Neutrophil (primary cell): ENCODE measurements at regions not wholly inside any gene's neighbourhood (a gene's known extent, or its start where the extent isn't known, plus 50 kb on each side); places are given as distances from the start of the nearest gene placed in this dataset.

Experiments
- H3K27ac ChIP-seq: fragments of 200-600 bp; sonication (generic); 2 replicates; pipeline ENCODE4 v1.5.1; 2016; ENCODE audit warnings: mild to moderate bottlenecking, moderate library complexity
- H3K27me3 ChIP-seq: fragments of 200-600 bp; sonication (generic); 2 replicates; pipeline ENCODE4 v1.6.0; 2016; ENCODE audit warnings: mild to moderate bottlenecking
- H3K36me3 ChIP-seq: fragments of 200-600 bp; sonication (generic); 2 replicates; pipeline ENCODE4 v1.5.1; 2017
- H3K4me1 ChIP-seq, 2 experiments: fragments of 200-600 bp in 1 of 2; sonication (generic) in 1 of 2; 1 replicate in 1 of 2; 2 replicates in 1 of 2; pipeline versions ENCODE4 v1.5.1 to v1.6.1; 2013 to 2016; ENCODE audit warnings: low read depth in 1 of 2, low read length in 1 of 2, mild to moderate bottlenecking in 1 of 2, moderate library complexity in 1 of 2; ENCODE audit not compliant: control insufficient read depth in 1 of 2, insufficient read depth in 1 of 2
- H3K4me3 ChIP-seq, 2 experiments: fragments of 200-600 bp in 1 of 2; sonication (generic) in 1 of 2; 1 replicate in 1 of 2; 2 replicates in 1 of 2; pipeline ENCODE4 v1.5.1; 2013 to 2016; ENCODE audit warnings: low read depth in 1 of 2, low read length in 1 of 2, mild to moderate bottlenecking in 1 of 2, moderate library complexity in 1 of 2
- H3K9me3 ChIP-seq: fragments of 200-600 bp; sonication (generic); 2 replicates; pipeline ENCODE4 v1.5.1; 2016
- TF ChIP-seq, protein P1 (sequence below): fragments of 200-600 bp; sonication (generic); IDR thresholded peaks from 2 replicates; pipeline ENCODE4 v1.5.1; 2016; ENCODE audit warnings: antibody characterized with exemption

DNA sequence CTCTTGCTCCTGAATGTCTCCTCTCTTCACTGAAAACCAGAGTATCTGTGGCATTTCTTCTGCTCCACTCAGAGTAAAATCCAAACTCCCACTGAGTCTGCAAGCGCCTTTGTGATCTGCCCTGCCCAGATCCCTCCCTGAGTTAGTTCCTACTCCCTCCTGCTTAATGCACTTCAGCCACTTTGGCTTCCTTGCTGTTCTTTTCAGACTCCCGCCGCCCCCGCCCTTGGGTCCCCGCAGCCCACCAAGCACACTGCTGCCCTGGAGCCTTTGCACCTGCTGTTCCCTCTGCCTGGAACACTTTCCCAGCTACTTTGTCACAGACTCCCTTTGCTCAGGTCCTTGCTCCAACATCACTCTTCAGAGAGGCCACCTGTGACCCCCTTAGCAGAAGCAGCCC lies 127.2 kb upstream of the SLC25A48 start:
- no peaks in the 10 kb centered on the region for H3K4me1 ChIP-seq
- no peaks in the 10 kb centered on the region for H3K27me3 ChIP-seq
- H3K4me3 ChIP-seq = no peak overlapping the region
- TF ChIP-seq, protein P1, sequence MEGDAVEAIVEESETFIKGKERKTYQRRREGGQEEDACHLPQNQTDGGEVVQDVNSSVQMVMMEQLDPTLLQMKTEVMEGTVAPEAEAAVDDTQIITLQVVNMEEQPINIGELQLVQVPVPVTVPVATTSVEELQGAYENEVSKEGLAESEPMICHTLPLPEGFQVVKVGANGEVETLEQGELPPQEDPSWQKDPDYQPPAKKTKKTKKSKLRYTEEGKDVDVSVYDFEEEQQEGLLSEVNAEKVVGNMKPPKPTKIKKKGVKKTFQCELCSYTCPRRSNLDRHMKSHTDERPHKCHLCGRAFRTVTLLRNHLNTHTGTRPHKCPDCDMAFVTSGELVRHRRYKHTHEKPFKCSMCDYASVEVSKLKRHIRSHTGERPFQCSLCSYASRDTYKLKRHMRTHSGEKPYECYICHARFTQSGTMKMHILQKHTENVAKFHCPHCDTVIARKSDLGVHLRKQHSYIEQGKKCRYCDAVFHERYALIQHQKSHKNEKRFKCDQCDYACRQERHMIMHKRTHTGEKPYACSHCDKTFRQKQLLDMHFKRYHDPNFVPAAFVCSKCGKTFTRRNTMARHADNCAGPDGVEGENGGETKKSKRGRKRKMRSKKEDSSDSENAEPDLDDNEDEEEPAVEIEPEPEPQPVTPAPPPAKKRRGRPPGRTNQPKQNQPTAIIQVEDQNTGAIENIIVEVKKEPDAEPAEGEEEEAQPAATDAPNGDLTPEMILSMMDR = no peak
- no peaks in the 10 kb centered on the region for H3K9me3 ChIP-seq
- no peak overlapping the region for H3K27ac ChIP-seq
- H3K36me3 ChIP-seq = no peaks in the 10 kb centered on the region

DNA sequence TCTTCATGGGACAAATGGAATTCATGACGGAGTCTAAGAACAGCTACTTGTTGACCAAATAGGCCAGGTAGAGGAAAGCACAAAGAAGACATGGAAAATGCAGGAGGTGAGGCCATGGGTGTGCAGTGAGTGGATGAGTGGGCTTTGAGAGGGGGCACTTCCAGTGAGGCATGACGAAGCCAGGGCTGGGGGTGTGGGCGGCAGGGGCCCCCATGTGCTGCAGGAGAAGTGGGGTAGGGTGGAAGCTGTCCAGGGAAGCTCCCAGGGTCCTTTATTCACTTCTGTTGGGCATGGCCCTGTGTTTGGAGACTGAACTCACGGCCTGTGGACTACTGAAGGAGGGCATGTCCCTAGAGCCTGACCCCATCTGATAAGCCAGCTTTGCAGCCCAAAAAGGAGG lies 127.6 kb upstream of the SLC25A48 start:
- H3K27ac ChIP-seq = no peak overlapping the region
- H3K4me3 ChIP-seq = no peak overlapping the region
- no peaks in the 10 kb centered on the region for H3K4me1 ChIP-seq
- TF ChIP-seq, protein P1 = no peak
- H3K36me3 ChIP-seq = no peaks in the 10 kb centered on the region
- no peaks in the 10 kb centered on the region for H3K27me3 ChIP-seq
- H3K9me3 ChIP-seq = no peaks in the 10 kb centered on the region

DNA sequence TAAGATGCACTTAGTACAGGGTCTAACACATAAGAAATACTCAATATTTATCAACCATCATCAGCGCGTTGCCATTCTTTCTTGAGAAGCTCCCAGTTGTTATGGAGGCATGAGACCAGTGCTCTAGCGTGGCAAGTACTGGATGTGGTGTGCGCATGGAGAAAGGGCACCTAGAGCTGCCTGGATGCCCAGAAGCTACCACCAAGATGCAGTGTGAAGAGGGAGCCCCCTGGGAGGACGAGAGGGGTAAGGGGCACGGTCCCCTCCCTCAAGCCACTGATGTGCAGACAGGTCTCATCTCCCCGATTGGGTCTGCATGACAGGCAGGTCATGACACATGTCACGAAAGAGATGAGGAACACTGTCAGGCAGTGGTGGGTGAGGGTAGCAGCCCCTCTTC lies 127.7 kb upstream of the CXCL14 start:
- TF ChIP-seq, protein P1 = no peak
- no peaks in the 10 kb centered on the region for H3K4me1 ChIP-seq
- no peak overlapping the region for H3K4me3 ChIP-seq
- H3K9me3 ChIP-seq = no peaks in the 10 kb centered on the region
- H3K27me3 ChIP-seq = no peaks in the 10 kb centered on the region
- H3K27ac ChIP-seq = no peak overlapping the region
- H3K36me3 ChIP-seq = no peaks in the 10 kb centered on the region

DNA sequence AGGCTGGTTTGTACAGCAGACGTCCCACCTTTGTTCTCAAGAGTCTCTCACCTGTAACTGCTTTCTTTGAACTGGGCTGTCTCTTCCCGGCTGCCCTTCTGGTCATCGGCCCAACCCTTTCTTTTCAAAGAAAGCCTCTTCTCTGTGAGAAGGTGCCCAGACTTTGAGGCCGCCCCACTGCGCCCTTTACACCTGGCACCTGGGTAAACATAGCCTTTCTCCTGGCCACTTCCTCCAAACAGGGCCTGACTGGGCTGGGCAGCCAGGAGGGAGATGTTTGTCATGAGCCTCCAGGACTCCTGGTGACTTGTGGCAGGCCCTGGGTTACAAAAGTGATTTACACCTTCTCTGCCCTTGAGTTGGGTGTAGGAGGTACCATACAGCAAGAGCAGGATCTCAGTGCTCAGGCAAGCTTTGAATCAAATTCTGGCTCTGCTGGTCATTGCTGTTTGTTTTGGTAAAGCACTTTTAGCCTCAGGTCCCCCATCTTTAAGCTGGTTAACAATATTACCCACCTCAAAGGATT lies 127.2 kb upstream of the CXCL14 start:
- TF ChIP-seq, protein P1 = no peak
- no peak overlapping the region for H3K27ac ChIP-seq
- no peaks in the 10 kb centered on the region for H3K4me1 ChIP-seq
- no peaks in the 10 kb centered on the region for H3K36me3 ChIP-seq
- no peak overlapping the region for H3K4me3 ChIP-seq
- H3K9me3 ChIP-seq = no peaks in the 10 kb centered on the region
- H3K27me3 ChIP-seq = no peaks in the 10 kb centered on the region

DNA sequence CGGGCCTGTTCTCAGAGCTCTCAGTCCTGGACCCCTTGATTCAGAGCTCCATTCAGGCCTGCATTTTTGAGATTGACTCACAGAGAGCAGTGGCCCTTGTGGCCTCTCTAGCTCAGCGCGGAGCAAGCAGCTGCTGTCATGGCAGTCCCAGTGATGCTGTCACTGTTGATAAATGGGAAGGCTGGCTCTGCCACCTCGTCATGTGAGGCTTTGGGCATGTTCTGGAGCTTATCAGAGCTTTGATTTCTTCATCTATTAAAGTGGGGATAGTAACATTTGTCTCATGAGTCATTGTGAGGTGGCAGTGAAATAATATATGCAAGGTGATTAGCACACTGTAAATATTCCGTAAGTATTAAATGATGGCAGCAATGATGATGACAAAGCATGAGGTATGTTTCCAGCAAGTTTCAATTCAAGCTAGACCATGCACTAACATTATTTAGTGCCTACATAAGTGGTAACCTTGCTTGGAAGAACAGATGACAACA lies 126.4 kb upstream of the CXCL14 start:
- no peaks in the 10 kb centered on the region for H3K36me3 ChIP-seq
- TF ChIP-seq, protein P1 = no peak
- H3K9me3 ChIP-seq = no peaks in the 10 kb centered on the region
- H3K27me3 ChIP-seq = no peaks in the 10 kb centered on the region
- no peaks in the 10 kb centered on the region for H3K4me1 ChIP-seq
- no peak overlapping the region for H3K27ac ChIP-seq
- H3K4me3 ChIP-seq = no peak overlapping the region

DNA sequence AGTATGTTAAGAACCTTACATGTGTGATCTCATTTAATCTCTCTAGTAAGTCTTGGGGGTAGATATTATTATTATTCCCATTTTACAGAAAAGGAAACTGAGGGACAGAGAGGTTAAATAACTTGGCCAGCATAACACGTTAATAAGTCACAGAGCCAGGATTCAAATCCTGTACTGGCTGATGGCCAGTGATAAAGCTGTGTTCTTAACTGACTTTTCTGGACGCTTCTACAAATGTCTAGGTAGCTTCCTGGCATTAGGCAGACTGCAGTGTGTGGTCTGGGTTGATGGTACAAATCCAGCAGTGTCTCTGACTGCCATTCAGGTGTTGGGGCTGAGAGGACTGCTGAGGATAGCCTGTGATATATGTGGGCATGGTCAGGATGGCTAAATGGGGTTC lies 125.8 kb upstream of the CXCL14 start:
- Histone ChIP-seq H3K27ac (no peak overlapping the region), H3K4me1 (no peaks in the 10 kb centered on the region), H3K9me3 (no peaks in the 10 kb centered on the region), H3K27me3 (no peaks in the 10 kb centered on the region), H3K36me3 (no peaks in the 10 kb centered on the region), H3K4me3 (no peak overlapping the region)
- TF ChIP-seq, protein P1 = no peak
